ENCODE measurements at regions not wholly inside any gene's neighbourhood (a gene's known extent, or its start where the extent isn't known, plus 50 kb on each side); places are given as distances from the start of the nearest gene placed in this dataset.

- FAIRE-seq, result no peak
- CTCF ChIA-PET (ENCODE audit: partially characterized antibody), result interaction anchor here (1.0 kb wide), 1 partner anchor 22 kb away, joined by 3 read pairs; no protein-coding TSS in a partner anchor
These were observed 86.7 kb upstream of the TMEM168 start for GRCh38 chr7:112876877-112877276.

More at GRCh38 chr7:112876877-112877276, 86.7 kb upstream of the TMEM168 start:
- no peak overlapping the region for H3K27ac ChIP-seq (ENCODE audit: low read depth, low read length)
- H3K9me3 ChIP-seq (ENCODE audit: insufficient read depth in 2 of 2, low read depth in 1 of 2, low read length in 1 of 2), result no peaks in the 10 kb centered on the region
- H3K4me1 ChIP-seq (replicated peaks in 1 of 4; ENCODE audit: control insufficient read depth in 3 of 4, insufficient read depth in 4 of 4, low read length in 3 of 4), result no peaks in the 10 kb centered on the region; a peak in 1 of 7 replicates
- H3K79me2 ChIP-seq (ENCODE audit: control insufficient read depth in 1 of 2, insufficient read depth in 2 of 2, low read length in 2 of 2), result peaks cover 0 to 2% of the 10 kb centered on the region in 2 experiments; a peak in 1 of 4 replicates
- no peak overlapping the region for H4K91ac ChIP-seq (replicated peaks; ENCODE audit: insufficient read length, low read length)
- H4K8ac ChIP-seq (ENCODE audit: extremely low read depth, insufficient read depth, low read length), result no peak overlapping the region
- H2BK20ac ChIP-seq (ENCODE audit: low read length), result no peak overlapping the region
- TF ChIP-seq CHD2 (IDR thresholded peaks at IDR 0.05; ENCODE audit: low read length) (no peak), POU5F1 (IDR thresholded peaks at IDR 0.05; ENCODE audit: low read depth, low read length) (no peak), GTF2F1 (IDR thresholded peaks at IDR 0.05; ENCODE audit: borderline replicate concordance, low read depth, low read length) (no peak)
- H2BK12ac ChIP-seq (ENCODE audit: low read depth, low read length), result no peak overlapping the region
- H2BK5ac ChIP-seq (ENCODE audit: low read depth, low read length), result no peak overlapping the region
- WGBS, 2 experiments (ENCODE audit: extremely low coverage in 1 of 2, insufficient coverage in 1 of 2, insufficient read length in 1 of 2, insufficient replicate concordance in 2 of 2, low coverage in 1 of 2, low lambda C conversion rate in 2 of 2, missing lambda C conversion rate in 1 of 2), result 90% methylated on average over 1 of the region's 1 CpG; no CpG with 5 or more reads in 1 of the 2 experiments
- H3K4ac ChIP-seq (replicated peaks; ENCODE audit: insufficient read length, low read depth, low read length), result no peak overlapping the region
- no peaks in the 10 kb centered on the region; the same call in 1 of the 2 replicates for H3K79me1 ChIP-seq (ENCODE audit: low read depth, low read length)
- H3K18ac ChIP-seq (ENCODE audit: extremely low read depth, low read length), result no peak overlapping the region
- no peaks in the 10 kb centered on the region for H3K36me3 ChIP-seq (ENCODE audit: control insufficient read depth in 2 of 4, insufficient read depth in 4 of 4, low read length in 3 of 4)
- H3K14ac ChIP-seq (ENCODE audit: insufficient read length), result no peak overlapping the region
- peaks cover 0 to 3% of the 10 kb centered on the region in 2 experiments for H4K20me1 ChIP-seq (replicated peaks in 1 of 2; ENCODE audit: control insufficient read depth in 1 of 2, insufficient read depth in 2 of 2, low read length in 2 of 2)
- H3K4me2 ChIP-seq (ENCODE audit: insufficient read depth in 1 of 2, low read depth in 2 of 2, low read length in 2 of 2), result no peak overlapping the region
- no peak overlapping the region for H3K4me3 ChIP-seq (ENCODE audit: extremely low read depth in 1 of 4, insufficient read depth in 2 of 4, low read depth in 3 of 4, low read length in 4 of 4)
- no peak overlapping the region for H3K56ac ChIP-seq (replicated peaks; ENCODE audit: insufficient read length, low read depth, low read length)
- no peak overlapping the region for H4K5ac ChIP-seq (ENCODE audit: insufficient read length, low read depth, low read length)
- H2BK120ac ChIP-seq (replicated peaks; ENCODE audit: low read depth, low read length), result no peak overlapping the region
- H3K27me3 ChIP-seq (replicated peaks in 1 of 4; ENCODE audit: control insufficient read depth in 3 of 4, extremely low read depth in 1 of 4, insufficient read depth in 3 of 4, low read length in 3 of 4), result no peaks in the 10 kb centered on the region; a peak in 1 of 7 replicates
- H2AFZ ChIP-seq (ENCODE audit: low read length), result no peak overlapping the region
- H2AK5ac ChIP-seq (ENCODE audit: low read depth, low read length), result no peak overlapping the region
- H3K23me2 ChIP-seq (ENCODE audit: low read depth, low read length), result no peaks in the 10 kb centered on the region
- DNase-seq (ENCODE audit: low read depth in 1 of 2, low spot score in 2 of 2), result no peak
- POLR2A ChIA-PET (ENCODE audit: partially characterized antibody), result no interaction called here
- no peak overlapping the region for H3K23ac ChIP-seq (ENCODE audit: insufficient read length)
- no peak overlapping the region for H3K9ac ChIP-seq (replicated peaks in 1 of 4; ENCODE audit: extremely low read depth in 1 of 4, low read depth in 3 of 4, low read length in 3 of 4)
- H2BK15ac ChIP-seq (ENCODE audit: low read length), result no peak overlapping the region
